ENCODE measurements at regions not wholly inside any gene's neighbourhood (a gene's known extent, or its start where the extent isn't known, plus 50 kb on each side); places are given as distances from the start of the nearest gene placed in this dataset.

DNA sequence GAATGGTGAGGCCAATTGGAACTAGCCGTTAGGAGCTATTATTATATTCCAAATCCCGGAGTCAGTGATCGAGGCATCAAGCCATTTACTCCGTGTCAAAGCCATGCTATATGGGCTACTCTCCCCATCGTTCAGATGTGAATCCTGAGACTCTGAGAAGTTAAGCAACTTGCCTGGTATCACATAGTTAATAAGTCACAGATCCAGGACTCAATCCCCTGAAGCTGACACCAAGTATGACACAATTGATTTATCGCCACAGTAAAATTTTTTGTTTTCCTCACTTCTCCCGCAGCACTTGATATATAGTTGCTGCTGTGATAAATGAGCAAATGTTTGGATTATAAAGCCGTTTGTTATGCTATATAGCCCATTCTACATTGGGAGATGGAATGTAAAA is 50.8 kb upstream of the TSHZ2 start:
- DNase-seq: no peak
- peaks cover 5% of the 10 kb centered on the region for H3K27me3 Mint-ChIP-seq (ENCODE audit: low read depth)
- CTCF ChIA-PET: interaction anchor here (0.6 kb wide), 1 partner anchor 49 kb away, joined by 3 read pairs; no protein-coding TSS in a partner anchor
- H3K9me3 Mint-ChIP-seq: peaks cover under 1% of the 10 kb centered on the region
- H3K4me1 Mint-ChIP-seq (ENCODE audit: low read depth): peaks cover 17% of the 10 kb centered on the region
- no peak overlapping the region for H3K27ac Mint-ChIP-seq
- no peak overlapping the region for H3K4me3 Mint-ChIP-seq
- H3K36me3 Mint-ChIP-seq (ENCODE audit: low read depth): no peaks in the 10 kb centered on the region
- intact Hi-C loops (cut with micrococcal nuclease): no loop called here

DNA sequence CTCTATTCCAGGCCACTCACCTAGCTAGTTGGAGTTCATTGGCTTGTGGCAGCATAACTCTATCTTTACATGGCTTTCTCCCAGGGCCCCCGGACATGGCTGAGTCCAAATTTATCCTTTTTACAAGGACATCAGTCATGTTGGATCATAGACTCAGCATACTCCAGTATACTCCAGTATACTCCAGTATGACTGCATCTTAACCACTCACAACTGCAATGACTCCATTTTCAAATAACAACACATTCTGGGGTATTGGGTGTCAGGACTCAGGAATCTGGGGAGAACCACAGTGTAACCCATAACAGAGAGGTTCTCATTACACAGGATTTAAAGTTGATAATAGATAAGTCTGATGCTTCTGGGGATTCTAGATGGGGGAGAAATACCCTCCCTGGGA is 53.8 kb upstream of the TSHZ2 start:
- peaks cover 8% of the 10 kb centered on the region for H3K4me1 Mint-ChIP-seq (ENCODE audit: low read depth)
- peaks cover 15% of the 10 kb centered on the region for H3K9me3 Mint-ChIP-seq
- intact Hi-C loops (cut with micrococcal nuclease): no loop called here
- CTCF ChIA-PET: no interaction called here
- H3K27ac Mint-ChIP-seq: no peak overlapping the region
- H3K4me3 Mint-ChIP-seq: no peak overlapping the region
- DNase-seq: no peak
- H3K27me3 Mint-ChIP-seq (ENCODE audit: low read depth): peaks cover 4% of the 10 kb centered on the region
- H3K36me3 Mint-ChIP-seq (ENCODE audit: low read depth): no peaks in the 10 kb centered on the region

DNA sequence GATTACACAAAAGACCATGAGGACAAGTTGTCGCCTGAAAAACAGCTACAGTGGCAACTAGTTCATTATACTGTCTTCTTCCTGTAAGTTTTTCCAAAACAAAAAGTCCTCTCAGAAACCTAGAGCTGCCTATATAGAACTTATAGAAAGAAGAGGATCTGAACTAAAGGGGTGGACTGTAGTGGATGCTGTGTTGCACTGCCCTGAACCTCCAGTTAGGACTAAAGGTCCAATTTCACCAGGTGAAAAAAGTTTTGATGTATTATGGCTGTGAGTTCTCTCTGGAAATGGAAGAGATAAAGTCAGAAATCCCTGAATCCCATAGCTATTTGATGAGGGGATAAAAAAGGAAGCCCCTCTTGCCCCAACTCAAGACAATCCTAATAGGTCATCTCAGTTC is 56.6 kb upstream of the TSHZ2 start:
- no peak overlapping the region for H3K27ac Mint-ChIP-seq
- no peaks in the 10 kb centered on the region for H3K36me3 Mint-ChIP-seq (ENCODE audit: low read depth)
- CTCF ChIA-PET: no interaction called here
- H3K9me3 Mint-ChIP-seq: peaks cover 15% of the 10 kb centered on the region
- H3K27me3 Mint-ChIP-seq (ENCODE audit: low read depth): no peaks in the 10 kb centered on the region
- no peak overlapping the region for H3K4me3 Mint-ChIP-seq
- intact Hi-C loops (cut with micrococcal nuclease): no loop called here
- no peaks in the 10 kb centered on the region for H3K4me1 Mint-ChIP-seq (ENCODE audit: low read depth)
- no peak for DNase-seq

DNA sequence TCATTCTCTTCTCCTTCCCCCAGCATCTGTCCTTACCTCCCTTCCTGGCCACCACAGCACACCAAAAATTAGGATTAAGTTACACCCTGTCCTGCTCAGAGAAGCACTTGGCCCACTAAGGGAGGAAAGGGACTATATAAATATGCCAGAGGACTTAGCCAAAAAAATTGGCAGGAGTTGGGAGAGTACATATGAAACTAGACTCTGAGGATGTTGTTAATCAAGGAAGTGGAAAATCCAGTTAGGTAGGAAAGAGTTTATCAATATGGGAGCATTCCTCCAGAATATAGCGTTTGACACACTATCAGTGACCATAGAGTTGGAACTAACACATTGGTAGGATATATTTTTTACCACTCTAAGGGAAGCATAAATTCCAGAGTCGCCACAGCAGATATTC is 57.3 kb upstream of the TSHZ2 start:
- H3K36me3 Mint-ChIP-seq (ENCODE audit: low read depth): no peaks in the 10 kb centered on the region
- H3K4me1 Mint-ChIP-seq (ENCODE audit: low read depth): no peaks in the 10 kb centered on the region
- no peaks in the 10 kb centered on the region for H3K27me3 Mint-ChIP-seq (ENCODE audit: low read depth)
- no peak overlapping the region for H3K4me3 Mint-ChIP-seq
- intact Hi-C loops (cut with micrococcal nuclease): no loop called here
- peaks cover 15% of the 10 kb centered on the region for H3K9me3 Mint-ChIP-seq
- no peak for DNase-seq
- no peak overlapping the region for H3K27ac Mint-ChIP-seq
- CTCF ChIA-PET: no interaction called here

DNA sequence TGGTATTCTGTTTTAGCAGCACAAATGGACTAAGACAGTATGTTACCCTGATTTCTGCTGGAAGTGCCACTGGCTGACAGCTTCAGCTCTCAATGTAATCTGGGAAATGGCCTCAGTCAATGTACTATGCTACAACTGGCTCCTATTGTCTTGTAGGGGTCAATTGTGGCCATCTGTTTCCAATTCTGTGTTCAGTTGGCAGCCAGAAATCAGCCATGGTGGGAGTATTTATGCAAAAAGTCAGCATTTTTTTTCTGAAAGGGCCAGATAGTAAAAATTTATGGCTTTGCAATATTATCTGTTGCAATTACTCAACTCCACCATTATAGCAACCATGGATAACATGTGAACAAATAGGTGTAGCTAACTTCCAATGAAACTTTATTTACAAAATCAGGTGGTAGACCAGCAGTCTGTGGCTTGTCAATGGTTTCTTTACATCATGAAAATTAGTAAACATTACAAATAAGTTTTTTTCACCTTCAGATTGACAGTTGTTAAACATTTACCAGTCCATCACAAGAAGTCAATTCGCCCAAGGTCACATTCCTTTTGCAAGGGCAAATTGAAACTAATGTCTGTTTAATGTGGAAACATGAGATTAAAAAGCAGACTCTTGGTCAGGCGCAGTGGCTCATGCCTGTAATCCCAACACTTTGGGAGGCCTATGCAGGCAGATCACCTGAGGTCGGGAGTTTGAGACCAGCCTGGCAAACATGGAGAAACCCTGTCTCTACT is 58.3 kb upstream of the TSHZ2 start:
- peaks cover 2% of the 10 kb centered on the region for H3K4me1 Mint-ChIP-seq (ENCODE audit: low read depth)

DNA sequence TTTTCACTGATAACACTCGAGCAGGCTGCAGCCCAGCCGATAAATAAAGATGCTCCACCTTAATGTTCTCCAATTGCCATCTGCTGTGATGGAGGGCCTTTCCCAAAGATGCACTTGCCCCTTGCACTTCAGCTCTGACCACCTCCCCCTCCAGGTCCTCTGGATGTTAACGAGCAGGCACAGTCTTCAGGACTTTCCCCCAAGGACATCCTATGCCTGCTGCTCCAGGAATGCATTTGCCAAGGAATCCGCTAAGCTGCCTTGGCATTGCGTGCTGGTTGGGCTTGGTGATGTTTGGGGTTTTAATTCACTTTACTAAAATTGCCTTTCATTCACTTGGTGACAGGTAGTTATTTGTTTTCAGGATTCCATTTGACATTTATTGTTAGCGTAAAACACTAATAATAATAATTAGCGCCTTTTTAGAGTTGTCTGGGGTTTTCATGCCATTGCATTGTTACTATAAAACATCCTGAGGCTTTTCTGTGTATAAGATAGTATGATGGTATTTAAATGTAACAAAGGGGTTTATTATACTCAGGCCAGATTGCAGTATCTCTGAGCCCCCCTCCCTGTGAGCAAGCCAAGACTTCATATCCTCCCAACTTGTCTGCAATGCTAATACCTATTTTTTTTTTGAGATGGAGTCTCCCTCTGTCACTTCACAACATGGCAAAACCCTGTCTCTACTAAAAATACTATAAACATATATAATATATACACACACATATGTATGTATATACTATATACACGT is 66.7 kb upstream of the TSHZ2 start:
- Mint-ChIP-seq H3K4me3 (no peak overlapping the region), H3K27me3 (ENCODE audit: low read depth) (peaks cover 8% of the 10 kb centered on the region), H3K4me1 (ENCODE audit: low read depth) (peaks cover 2% of the 10 kb centered on the region), H3K36me3 (ENCODE audit: low read depth) (no peaks in the 10 kb centered on the region), H3K27ac (no peak overlapping the region), H3K9me3 (no peaks in the 10 kb centered on the region)
- no peak for DNase-seq
- CTCF ChIA-PET: no interaction called here
- intact Hi-C loops (cut with micrococcal nuclease): no loop called here

More for the DNA sequence above, 58.3 kb upstream of the TSHZ2 start:
- H3K27ac Mint-ChIP-seq: no peak overlapping the region
- no peak overlapping the region for H3K4me3 Mint-ChIP-seq
- H3K9me3 Mint-ChIP-seq: peaks cover 15% of the 10 kb centered on the region
- H3K27me3 Mint-ChIP-seq (ENCODE audit: low read depth): peaks cover 3% of the 10 kb centered on the region
- CTCF ChIA-PET: no interaction called here
- DNase-seq: no peak
- intact Hi-C loops (cut with micrococcal nuclease): no loop called here
- H3K36me3 Mint-ChIP-seq (ENCODE audit: low read depth): no peaks in the 10 kb centered on the region

DNA sequence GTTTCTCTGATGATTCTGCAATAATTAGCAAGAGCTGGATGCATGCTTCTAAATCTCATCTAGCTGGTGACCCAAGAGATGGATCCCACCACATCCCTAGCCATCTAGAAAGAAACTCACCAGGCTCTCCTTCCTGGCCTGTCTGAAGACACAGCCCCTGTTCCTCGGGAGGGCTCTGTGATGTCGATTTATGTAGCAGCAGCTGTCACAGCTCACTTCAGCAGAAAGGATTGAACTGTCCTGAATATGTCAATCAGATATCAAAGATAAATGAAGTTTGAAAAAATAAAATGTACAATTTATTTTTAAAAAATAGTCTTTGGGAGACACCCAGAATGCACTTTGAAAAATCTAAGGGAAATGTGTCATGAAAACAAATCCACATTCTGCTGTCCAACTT is 67.3 kb upstream of the TSHZ2 start:
- Mint-ChIP-seq H3K9me3 (no peaks in the 10 kb centered on the region), H3K4me3 (no peak overlapping the region), H3K27me3 (ENCODE audit: low read depth) (peaks cover 8% of the 10 kb centered on the region), H3K27ac (no peak overlapping the region), H3K36me3 (ENCODE audit: low read depth) (no peaks in the 10 kb centered on the region), H3K4me1 (ENCODE audit: low read depth) (peaks cover 2% of the 10 kb centered on the region)
- intact Hi-C loops (cut with micrococcal nuclease): no loop called here
- no peak for DNase-seq
- CTCF ChIA-PET: no interaction called here

DNA sequence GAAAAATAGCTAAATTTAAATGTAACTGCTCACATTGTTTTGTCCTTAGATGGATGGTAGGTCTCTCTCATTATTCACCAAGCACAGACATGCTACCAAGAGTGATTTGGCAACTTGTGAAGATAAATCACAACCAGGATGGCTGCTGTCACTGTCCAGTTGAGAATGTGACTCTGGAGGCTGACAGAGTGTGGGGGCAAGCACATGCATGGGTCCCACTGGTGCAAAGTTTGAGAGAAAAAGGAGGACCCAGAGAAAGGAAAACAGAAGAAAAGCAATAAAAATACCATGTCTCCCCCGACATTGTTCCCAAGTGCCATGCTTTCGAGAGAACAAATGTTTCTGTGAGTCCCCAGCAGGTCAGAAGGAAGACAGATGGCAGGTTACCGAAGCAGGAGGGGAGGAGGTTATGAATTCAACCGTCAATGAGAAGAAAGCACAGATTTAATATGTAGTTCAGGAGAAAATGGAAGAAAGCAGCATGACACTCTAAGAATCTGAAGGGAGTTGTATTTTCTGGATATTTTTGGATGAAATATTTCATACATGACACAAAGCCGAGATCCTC is 73.0 kb upstream of the TSHZ2 start:
- Mint-ChIP-seq H3K27ac (no peak overlapping the region), H3K27me3 (ENCODE audit: low read depth) (peaks cover 11% of the 10 kb centered on the region), H3K4me3 (no peak overlapping the region), H3K36me3 (ENCODE audit: low read depth) (peaks cover 2% of the 10 kb centered on the region), H3K9me3 (peaks cover 5% of the 10 kb centered on the region), H3K4me1 (ENCODE audit: low read depth) (peaks cover 7% of the 10 kb centered on the region)
- no peak for DNase-seq
- intact Hi-C loops (cut with micrococcal nuclease): no loop called here
- CTCF ChIA-PET: no interaction called here

DNA sequence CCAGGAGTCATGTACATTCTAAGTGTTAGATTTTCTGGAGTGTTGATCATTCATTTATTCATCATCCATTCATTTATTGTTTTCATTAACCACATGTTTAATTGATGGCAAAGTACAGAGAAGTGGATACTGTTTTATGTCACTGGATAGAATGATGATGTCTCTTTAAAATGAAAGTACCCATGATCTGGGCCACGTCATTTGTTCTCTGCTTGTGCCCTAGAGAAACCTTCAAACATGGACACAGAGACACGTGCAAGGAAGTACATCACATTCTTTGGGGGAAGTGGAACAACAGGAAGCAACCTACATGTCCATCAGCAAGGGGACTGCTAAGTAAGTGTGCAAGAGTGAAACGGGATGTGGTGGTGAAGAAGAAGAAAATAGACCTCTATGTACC is 75.8 kb upstream of the TSHZ2 start:
- CTCF ChIA-PET: no interaction called here
- Mint-ChIP-seq H3K4me3 (no peak overlapping the region), H3K9me3 (peaks cover 5% of the 10 kb centered on the region), H3K27me3 (ENCODE audit: low read depth) (peaks cover 6% of the 10 kb centered on the region), H3K36me3 (ENCODE audit: low read depth) (peaks cover 2% of the 10 kb centered on the region), H3K4me1 (ENCODE audit: low read depth) (peaks cover 7% of the 10 kb centered on the region), H3K27ac (no peak overlapping the region)
- intact Hi-C loops (cut with micrococcal nuclease): no loop called here
- DNase-seq: no peak

DNA sequence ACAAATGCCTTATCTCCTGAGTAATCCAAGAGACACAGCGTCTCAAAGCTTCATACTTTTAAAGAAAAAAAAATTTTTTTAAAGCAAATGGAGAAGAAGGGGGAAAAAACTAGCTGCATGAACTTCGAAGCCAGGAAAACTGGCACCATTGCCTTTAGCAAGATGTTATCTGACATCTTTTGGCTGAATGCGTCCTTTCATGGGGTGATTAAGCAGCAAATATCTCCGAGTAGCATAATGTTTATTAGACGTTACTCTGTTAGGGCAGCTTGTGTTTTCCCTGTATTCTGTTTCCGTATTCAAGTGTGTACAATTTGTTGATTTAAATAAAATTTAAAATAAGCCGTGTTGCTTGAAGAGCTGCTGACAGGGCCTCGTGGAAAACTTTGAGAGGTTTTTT is 76.5 kb upstream of the TSHZ2 start:
- peaks cover 5% of the 10 kb centered on the region for H3K9me3 Mint-ChIP-seq
- peaks cover 7% of the 10 kb centered on the region for H3K4me1 Mint-ChIP-seq (ENCODE audit: low read depth)
- CTCF ChIA-PET: no interaction called here
- H3K27me3 Mint-ChIP-seq (ENCODE audit: low read depth): peaks cover 6% of the 10 kb centered on the region
- no peak overlapping the region for H3K4me3 Mint-ChIP-seq
- DNase-seq: no peak
- intact Hi-C loops (cut with micrococcal nuclease): no loop called here
- no peak overlapping the region for H3K27ac Mint-ChIP-seq
- H3K36me3 Mint-ChIP-seq (ENCODE audit: low read depth): peaks cover 2% of the 10 kb centered on the region

DNA sequence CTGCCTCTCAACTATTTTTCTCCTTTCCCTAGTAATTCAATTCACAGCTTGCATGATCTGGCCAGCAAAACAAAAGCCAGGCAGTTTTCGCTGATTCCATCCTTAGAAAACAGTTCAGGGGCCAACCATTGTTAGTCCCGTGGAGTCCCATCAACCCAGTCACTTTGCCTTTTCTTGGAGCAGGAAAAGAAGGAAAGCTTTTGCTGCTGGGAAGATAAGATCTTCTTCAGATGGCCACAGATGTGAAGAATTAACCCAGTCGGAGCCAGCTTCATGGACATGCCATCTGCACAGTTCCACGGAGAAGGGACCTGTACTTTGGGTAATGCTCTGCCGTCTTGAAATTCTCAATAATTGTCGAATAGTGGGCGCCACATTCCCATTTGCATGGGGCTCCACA is 76.9 kb upstream of the TSHZ2 start:
- intact Hi-C loops (cut with micrococcal nuclease): no loop called here
- peaks cover 7% of the 10 kb centered on the region for H3K4me1 Mint-ChIP-seq (ENCODE audit: low read depth)
- DNase-seq: no peak
- peaks cover 2% of the 10 kb centered on the region for H3K36me3 Mint-ChIP-seq (ENCODE audit: low read depth)
- H3K27ac Mint-ChIP-seq: no peak overlapping the region
- no peak overlapping the region for H3K4me3 Mint-ChIP-seq
- H3K9me3 Mint-ChIP-seq: peaks cover 5% of the 10 kb centered on the region
- CTCF ChIA-PET: no interaction called here
- H3K27me3 Mint-ChIP-seq (ENCODE audit: low read depth): peaks cover 6% of the 10 kb centered on the region

DNA sequence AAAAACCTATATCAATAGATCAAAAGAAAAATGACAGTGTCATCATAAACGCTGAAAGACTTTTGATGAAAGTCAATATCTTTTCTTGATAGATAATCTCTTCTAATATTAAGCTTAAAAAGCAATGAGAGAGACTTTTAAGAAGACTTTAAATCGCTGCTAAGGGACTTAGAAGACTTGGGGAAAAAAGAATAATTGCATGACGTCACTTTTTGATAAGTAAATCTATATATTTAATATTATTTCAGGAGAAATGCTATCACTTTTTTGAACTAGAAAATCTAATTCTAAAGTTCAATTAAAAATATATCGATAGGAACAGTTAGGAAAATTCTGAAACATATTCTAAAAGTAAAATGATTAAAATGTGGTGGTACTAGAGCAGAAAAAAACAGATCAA is 78.7 kb upstream of the TSHZ2 start:
- Mint-ChIP-seq H3K9me3 (peaks cover 5% of the 10 kb centered on the region), H3K27me3 (ENCODE audit: low read depth) (peaks cover 6% of the 10 kb centered on the region), H3K36me3 (ENCODE audit: low read depth) (peaks cover 2% of the 10 kb centered on the region), H3K4me1 (ENCODE audit: low read depth) (peaks cover 7% of the 10 kb centered on the region), H3K27ac (no peak overlapping the region), H3K4me3 (no peak overlapping the region)
- intact Hi-C loops (cut with micrococcal nuclease): no loop called here
- CTCF ChIA-PET: interaction anchor here (0.7 to 0.9 kb wide), 2 partner anchors 11 to 579 kb away, joined by 3 read pairs; no protein-coding TSS in a partner anchor
- no peak for DNase-seq

DNA sequence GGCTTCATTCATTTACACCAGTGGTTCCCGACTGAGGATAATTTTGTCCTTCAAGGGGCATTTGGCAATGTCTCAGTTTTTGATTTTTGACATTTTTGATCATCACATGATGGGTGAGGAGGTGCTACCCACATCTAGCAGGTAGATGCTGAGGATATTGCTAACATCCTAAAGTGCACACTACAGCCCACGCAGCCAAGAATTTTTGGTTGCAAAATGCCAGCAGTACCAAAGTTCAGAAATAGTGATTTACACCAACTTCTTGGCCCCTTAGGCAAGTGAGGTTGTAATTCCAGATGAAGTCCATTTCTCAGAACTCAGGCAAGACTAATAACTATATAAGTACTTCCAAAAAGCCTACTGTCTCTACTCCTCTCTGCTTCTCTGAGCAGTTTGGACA is 80.1 kb upstream of the TSHZ2 start:
- H3K36me3 Mint-ChIP-seq (ENCODE audit: low read depth): peaks cover 2% of the 10 kb centered on the region
- intact Hi-C loops (cut with micrococcal nuclease): no loop called here
- peaks cover 5% of the 10 kb centered on the region for H3K9me3 Mint-ChIP-seq
- no peak overlapping the region for H3K4me3 Mint-ChIP-seq
- CTCF ChIA-PET: no interaction called here
- H3K4me1 Mint-ChIP-seq (ENCODE audit: low read depth): peaks cover 7% of the 10 kb centered on the region
- no peak overlapping the region for H3K27ac Mint-ChIP-seq
- no peak for DNase-seq
- peaks cover 7% of the 10 kb centered on the region for H3K27me3 Mint-ChIP-seq (ENCODE audit: low read depth)
